C4-2B (cell line): ENCODE measurements at regions not wholly inside any gene's neighbourhood (a gene's known extent, or its start where the extent isn't known, plus 50 kb on each side); places are given as distances from the start of the nearest gene placed in this dataset.

Experiments
- ZFX ChIP-seq: fragments of 450-650 bp; IDR thresholded peaks from 2 replicates; pipeline ENCODE4 v1.6.1; 2017
- TF ChIP-seq, protein P1 (sequence below): fragments of 450-650 bp; conservative IDR thresholded peaks from 2 replicates; pipeline ENCODE4 v1.5.1; 2017; ENCODE audit warnings: mild to moderate bottlenecking

DNA sequence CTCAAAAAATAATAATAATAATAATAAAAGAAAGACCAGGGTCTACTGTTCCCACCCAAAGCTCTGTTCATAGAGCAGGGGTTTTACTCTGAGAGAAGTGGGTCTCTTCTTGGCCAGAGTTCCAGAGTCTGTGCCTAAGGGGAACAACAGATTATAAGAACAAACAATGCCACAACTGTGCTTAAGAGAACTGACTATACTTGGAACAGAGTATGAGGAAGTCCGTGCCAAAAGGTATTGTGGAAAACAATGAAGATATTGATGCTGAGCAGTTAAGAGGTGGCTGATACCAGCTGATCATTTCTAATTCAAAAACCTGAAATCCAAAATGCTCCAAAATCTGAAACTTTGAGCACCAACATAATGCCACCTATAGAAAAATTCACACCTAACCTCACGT, 229.6 kb downstream of the FBXO8 start:
- TF ChIP-seq, protein P1, sequence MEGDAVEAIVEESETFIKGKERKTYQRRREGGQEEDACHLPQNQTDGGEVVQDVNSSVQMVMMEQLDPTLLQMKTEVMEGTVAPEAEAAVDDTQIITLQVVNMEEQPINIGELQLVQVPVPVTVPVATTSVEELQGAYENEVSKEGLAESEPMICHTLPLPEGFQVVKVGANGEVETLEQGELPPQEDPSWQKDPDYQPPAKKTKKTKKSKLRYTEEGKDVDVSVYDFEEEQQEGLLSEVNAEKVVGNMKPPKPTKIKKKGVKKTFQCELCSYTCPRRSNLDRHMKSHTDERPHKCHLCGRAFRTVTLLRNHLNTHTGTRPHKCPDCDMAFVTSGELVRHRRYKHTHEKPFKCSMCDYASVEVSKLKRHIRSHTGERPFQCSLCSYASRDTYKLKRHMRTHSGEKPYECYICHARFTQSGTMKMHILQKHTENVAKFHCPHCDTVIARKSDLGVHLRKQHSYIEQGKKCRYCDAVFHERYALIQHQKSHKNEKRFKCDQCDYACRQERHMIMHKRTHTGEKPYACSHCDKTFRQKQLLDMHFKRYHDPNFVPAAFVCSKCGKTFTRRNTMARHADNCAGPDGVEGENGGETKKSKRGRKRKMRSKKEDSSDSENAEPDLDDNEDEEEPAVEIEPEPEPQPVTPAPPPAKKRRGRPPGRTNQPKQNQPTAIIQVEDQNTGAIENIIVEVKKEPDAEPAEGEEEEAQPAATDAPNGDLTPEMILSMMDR: no peak
- no peak for TF ChIP-seq ZFX
